OCI-LY1 (cell line): ENCODE measurements at regions not wholly inside any gene's neighbourhood (a gene's known extent, or its start where the extent isn't known, plus 50 kb on each side); places are given as distances from the start of the nearest gene placed in this dataset.

Experiments
- H2AFZ ChIP-seq: fragments of 200-600 bp; sonication (generic), shearing (Covaris generic); 2 replicates; pipeline ENCODE4 v1.6.0; 2014; ENCODE audit warnings: antibody characterized with exemption, mild to moderate bottlenecking, low read length
- H3F3A ChIP-seq: fragments of 200-600 bp; sonication (generic), shearing (Covaris generic); 2 replicates; pipeline ENCODE4 v1.6.0; 2014; ENCODE audit warnings: mild to moderate bottlenecking, antibody characterized with exemption, low read length, moderate library complexity; ENCODE audit not compliant: insufficient read depth
- H3K27ac ChIP-seq: fragments of 200-600 bp; sonication (generic); 2 replicates; pipeline ENCODE4 v1.5.1; 2014; ENCODE audit warnings: low read length, mixed run types, mild to moderate bottlenecking, low read depth; ENCODE audit not compliant: poor library complexity, severe bottlenecking
- H3K27me3 ChIP-seq: fragments of 200-600 bp; sonication (generic); 2 replicates; pipeline ENCODE4 v1.6.0; 2014; ENCODE audit warnings: antibody characterized with exemption, mild to moderate bottlenecking, low read length, moderate library complexity; ENCODE audit not compliant: insufficient read depth
- H3K36me3 ChIP-seq: fragments of 200-600 bp; sonication (generic); 2 replicates; pipeline ENCODE4 v1.6.1; 2014; ENCODE audit warnings: mild to moderate bottlenecking, antibody characterized with exemption, low read length, moderate library complexity, mixed read lengths; ENCODE audit not compliant: insufficient read depth
- H3K4me1 ChIP-seq: fragments of 200-600 bp; sonication (generic); 2 replicates; pipeline ENCODE4 v1.5.1; 2014; ENCODE audit warnings: mild to moderate bottlenecking, low read length, moderate library complexity; ENCODE audit not compliant: insufficient read depth, severe bottlenecking
- H3K4me2 ChIP-seq: fragments of 200-600 bp; sonication (generic), shearing (Covaris generic); 2 replicates; pipeline ENCODE4 v1.6.1; 2014; ENCODE audit warnings: low read length
- H3K4me3 ChIP-seq: fragments of 200-600 bp; sonication (generic); 2 replicates; pipeline ENCODE4 v1.5.1; 2014; ENCODE audit warnings: low read length, low read depth, mild to moderate bottlenecking, mixed read lengths; ENCODE audit not compliant: poor library complexity, severe bottlenecking
- H3K79me2 ChIP-seq: fragments of 200-600 bp; shearing (Covaris generic); 2 replicates; pipeline ENCODE4 v1.6.1; 2016; ENCODE audit warnings: mixed run types, low read length, mixed read lengths; ENCODE audit not compliant: insufficient read depth
- H3K9ac ChIP-seq: fragments of 200-600 bp; sonication (generic), shearing (Covaris generic); 2 replicates; pipeline ENCODE4 v1.6.1; 2014; ENCODE audit warnings: mild to moderate bottlenecking, low read length, mixed read lengths
- H3K9me2 ChIP-seq: fragments of 200-600 bp; sonication (generic), shearing (Covaris generic); 2 replicates; pipeline ENCODE4 v1.6.1; 2014; ENCODE audit warnings: low read depth, mild to moderate bottlenecking, low read length, mixed read lengths
- H3K9me3 ChIP-seq: fragments of 200-600 bp; shearing (Covaris generic); 2 replicates; pipeline ENCODE4 v1.6.1; 2014; ENCODE audit warnings: low read length, mixed read lengths
- H4K20me1 ChIP-seq: fragments of 200-600 bp; sonication (generic), shearing (Covaris generic); 2 replicates; pipeline ENCODE4 v1.6.0; 2016; ENCODE audit warnings: mild to moderate bottlenecking, low read length; ENCODE audit not compliant: insufficient read depth
- CTCF ChIP-seq: fragments of 200-600 bp; sonication (generic), shearing (Covaris generic); IDR thresholded peaks from 2 replicates; pipeline ENCODE4 v1.5.1; 2017; ENCODE audit warnings: mild to moderate bottlenecking, antibody characterized with exemption, low read length, moderate library complexity, mixed read lengths
- EZH2 ChIP-seq: fragments of 200-600 bp; sonication (generic), shearing (Covaris generic); IDR thresholded peaks from 2 replicates; pipeline ENCODE4 v1.8.0; 2017; ENCODE audit warnings: borderline replicate concordance, mixed run types, mild to moderate bottlenecking, antibody characterized with exemption, low read length, moderate library complexity, mixed read lengths

GRCh38 chr7:46970131-46970430, 611.8 kb downstream of the TNS3 start:
- no peaks in the 10 kb centered on the region for H3K4me1 ChIP-seq
- H3K9ac ChIP-seq = no peak overlapping the region
- H3K4me2 ChIP-seq = no peak overlapping the region
- H3F3A ChIP-seq = no peaks in the 10 kb centered on the region
- H2AFZ ChIP-seq = no peak overlapping the region
- H3K36me3 ChIP-seq = no peaks in the 10 kb centered on the region
- H3K27me3 ChIP-seq = no peaks in the 10 kb centered on the region
- H3K9me3 ChIP-seq = no peaks in the 10 kb centered on the region
- H3K27ac ChIP-seq = no peak overlapping the region
- H3K79me2 ChIP-seq = no peaks in the 10 kb centered on the region
- H3K4me3 ChIP-seq = no peak overlapping the region
- H4K20me1 ChIP-seq = no peaks in the 10 kb centered on the region
- TF ChIP-seq EZH2 = no peak
- no peaks in the 10 kb centered on the region for H3K9me2 ChIP-seq

- Histone ChIP-seq H3K9ac (no peak overlapping the region), H3K4me3 (no peak overlapping the region), H2AFZ (no peak overlapping the region), H3K4me1 (no peaks in the 10 kb centered on the region), H3K27me3 (no peaks in the 10 kb centered on the region), H3F3A (no peaks in the 10 kb centered on the region), H3K79me2 (no peaks in the 10 kb centered on the region), H3K9me3 (no peaks in the 10 kb centered on the region), H3K27ac (no peak overlapping the region), H3K4me2 (no peak overlapping the region), H3K36me3 (no peaks in the 10 kb centered on the region), H4K20me1 (no peaks in the 10 kb centered on the region), H3K9me2 (no peaks in the 10 kb centered on the region)
- no peak for TF ChIP-seq EZH2
- TF ChIP-seq CTCF = no peak
Observed at GRCh38 chr7:46969303-46970130, 612.4 kb downstream of the TNS3 start.

DNA sequence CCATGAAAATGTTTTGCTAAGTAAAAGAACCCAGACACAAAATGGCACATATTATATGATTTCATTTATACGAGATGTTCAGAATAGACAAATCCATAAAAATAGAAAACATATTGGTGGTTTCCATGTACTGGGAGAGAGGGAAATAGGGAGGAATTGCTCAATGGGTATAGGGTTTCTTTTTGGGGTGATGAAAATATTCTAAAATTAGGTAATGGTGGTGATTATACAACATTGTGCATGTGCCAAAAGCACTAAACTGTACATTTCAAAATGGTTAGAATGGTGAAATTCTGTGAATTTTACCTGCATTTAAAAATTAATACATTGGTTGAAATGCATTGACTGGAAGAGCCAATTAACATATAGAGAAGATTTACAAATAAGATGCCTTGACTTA, 613.9 kb downstream of the TNS3 start:
- no peaks in the 10 kb centered on the region for H3K36me3 ChIP-seq
- H3K9me2 ChIP-seq = no peaks in the 10 kb centered on the region
- no peak overlapping the region for H3K9ac ChIP-seq
- H4K20me1 ChIP-seq = no peaks in the 10 kb centered on the region
- H3K4me1 ChIP-seq = no peaks in the 10 kb centered on the region
- no peak overlapping the region for H2AFZ ChIP-seq
- no peaks in the 10 kb centered on the region for H3F3A ChIP-seq
- H3K4me2 ChIP-seq = no peak overlapping the region
- no peak overlapping the region for H3K27ac ChIP-seq
- no peak overlapping the region for H3K4me3 ChIP-seq
- no peaks in the 10 kb centered on the region for H3K27me3 ChIP-seq
- TF ChIP-seq CTCF (no peak), EZH2 (no peak)
- no peaks in the 10 kb centered on the region for H3K9me3 ChIP-seq
- H3K79me2 ChIP-seq = no peaks in the 10 kb centered on the region

- Histone ChIP-seq H3K36me3 (no peaks in the 10 kb centered on the region), H3K79me2 (no peaks in the 10 kb centered on the region), H2AFZ (no peak overlapping the region), H3K9ac (no peak overlapping the region), H3K4me2 (no peak overlapping the region), H3K4me3 (no peak overlapping the region), H3K9me3 (no peaks in the 10 kb centered on the region), H3K4me1 (no peaks in the 10 kb centered on the region), H3F3A (no peaks in the 10 kb centered on the region), H4K20me1 (no peaks in the 10 kb centered on the region), H3K27me3 (no peaks in the 10 kb centered on the region), H3K9me2 (no peaks in the 10 kb centered on the region), H3K27ac (no peak overlapping the region)
- TF ChIP-seq EZH2 (no peak), CTCF (no peak)
Observed at GRCh38 chr7:46963719-46964118, 618.2 kb downstream of the TNS3 start.
